Activated CD4-positive, alpha-beta memory T cell treated with anti-CD3 and anti-CD28 coated beads for 36 hours (primary cell): ENCODE measurements at regions not wholly inside any gene's neighbourhood (a gene's known extent, or its start where the extent isn't known, plus 50 kb on each side); places are given as distances from the start of the nearest gene placed in this dataset.

Experiments
- CTCF ChIA-PET: fragments of 350-600 bp; sonication (Branson Sonifier 250); formaldehyde crosslinking; loops from one replicate; lab custom pipeline; 2021; ENCODE audit warnings: antibody characterized with exemption, inconsistent platforms; lab: Charles Lee
- POLR2A ChIA-PET: fragments of 350-600 bp; sonication (Branson Sonifier 250); formaldehyde crosslinking; loops from one replicate; lab custom pipeline; 2021; ENCODE audit warnings: antibody characterized with exemption; lab: Charles Lee
- DNase-seq: peaks from one replicate; pipeline ENCODE4 v3.0.0-alpha.2; 2020
- H3K27ac Mint-ChIP-seq: one replicate; pipeline ENCODE4 v1.8.0; 2021; ENCODE audit warnings: mixed read lengths
- H3K27me3 Mint-ChIP-seq: one replicate; pipeline ENCODE4 v1.8.0; 2021; ENCODE audit warnings: mixed read lengths
- H3K36me3 Mint-ChIP-seq: one replicate; pipeline ENCODE4 v1.8.0; 2021; ENCODE audit warnings: mixed read lengths
- H3K4me1 Mint-ChIP-seq: one replicate; pipeline ENCODE4 v1.8.0; 2021; ENCODE audit warnings: low read depth, mixed read lengths
- H3K4me3 Mint-ChIP-seq: one replicate; pipeline ENCODE4 v1.8.0; 2021; ENCODE audit warnings: mild to moderate bottlenecking, mixed read lengths
- H3K9me3 Mint-ChIP-seq: one replicate; pipeline ENCODE4 v1.8.0; 2021; ENCODE audit warnings: mixed read lengths
- intact Hi-C: fragments of 100-400 bp; cut with micrococcal nuclease; formaldehyde crosslinking; loops from one replicate; pipeline ENCODE4 v1.15.1; 2023

GRCh38 chr5:159424123-159424522, 93.8 kb upstream of the IL12B start:
- Mint-ChIP-seq H3K27ac (no peak overlapping the region), H3K4me3 (no peak overlapping the region), H3K27me3 (no peaks in the 10 kb centered on the region), H3K4me1 (peaks cover 25% of the 10 kb centered on the region), H3K36me3 (no peaks in the 10 kb centered on the region), H3K9me3 (no peaks in the 10 kb centered on the region)
- POLR2A ChIA-PET, result no interaction called here
- CTCF ChIA-PET, result no interaction called here
- intact Hi-C loops, result no loop called here
- no peak for DNase-seq

- Mint-ChIP-seq H3K9me3 (no peaks in the 10 kb centered on the region), H3K4me1 (peaks cover 26% of the 10 kb centered on the region), H3K27ac (no peak overlapping the region), H3K4me3 (no peak overlapping the region), H3K27me3 (peaks cover 1% of the 10 kb centered on the region), H3K36me3 (no peaks in the 10 kb centered on the region)
- CTCF ChIA-PET, result interaction anchor here (1.1 to 1.9 kb wide), 2 partner anchors 14 to 29 kb away, joined by 3 to 9 read pairs; no protein-coding TSS in a partner anchor
- POLR2A ChIA-PET, result interaction anchor here (1.8 kb wide), 1 partner anchor 30 kb away, joined by 6 read pairs; no protein-coding TSS in a partner anchor
- intact Hi-C loops, result loop anchor here (1.0 kb wide), 2 partner anchors 16 to 32 kb away; no protein-coding TSS in a partner anchor
- DNase-seq, result no peak
Measured at GRCh38 chr5:159426694-159427093, 96.4 kb upstream of the IL12B start.

GRCh38 chr5:159427180-159428012, 97.1 kb upstream of the IL12B start:
- H3K4me3 Mint-ChIP-seq, result no peak overlapping the region

GRCh38 chr5:159430361-159431012, 100.2 kb upstream of the IL12B start:
- H3K4me1 Mint-ChIP-seq, result peaks cover 25% of the 10 kb centered on the region
- intact Hi-C loops, result no loop called here
- no peak overlapping the region for H3K4me3 Mint-ChIP-seq
- H3K27me3 Mint-ChIP-seq, result peaks cover 8% of the 10 kb centered on the region
- H3K27ac Mint-ChIP-seq, result no peak overlapping the region
- no peak for DNase-seq
- ChIA-PET POLR2A (no interaction called here), CTCF (interaction anchor here (1.7 kb wide), 1 partner anchor 13 kb away, joined by 6 read pairs; no protein-coding TSS in a partner anchor)
- no peaks in the 10 kb centered on the region for H3K9me3 Mint-ChIP-seq
- no peaks in the 10 kb centered on the region for H3K36me3 Mint-ChIP-seq

More at GRCh38 chr5:159427180-159428012, 97.1 kb upstream of the IL12B start:
- peaks cover 26% of the 10 kb centered on the region for H3K4me1 Mint-ChIP-seq
- H3K27me3 Mint-ChIP-seq, result peaks cover 3% of the 10 kb centered on the region
- no peaks in the 10 kb centered on the region for H3K9me3 Mint-ChIP-seq
- no peak overlapping the region for H3K27ac Mint-ChIP-seq
- ChIA-PET POLR2A (interaction anchor here (1.5 to 1.8 kb wide), 2 partner anchors 18 to 30 kb away, joined by 5 to 6 read pairs; no protein-coding TSS in a partner anchor), CTCF (interaction anchor here (1.0 to 1.9 kb wide), 4 partner anchors 15 to 560 kb away, joined by 3 to 9 read pairs (median 4); no protein-coding TSS in a partner anchor)
- H3K36me3 Mint-ChIP-seq, result no peaks in the 10 kb centered on the region
- intact Hi-C loops, result loop anchor here (1.0 kb wide), 1 partner anchor 31 kb away; no protein-coding TSS in a partner anchor
- no peak for DNase-seq

- intact Hi-C loops, result no loop called here
- H3K9me3 Mint-ChIP-seq, result no peaks in the 10 kb centered on the region
- H3K36me3 Mint-ChIP-seq, result no peaks in the 10 kb centered on the region
- H3K4me1 Mint-ChIP-seq, result peaks cover 1% of the 10 kb centered on the region
- no peak for DNase-seq
- peaks cover 8% of the 10 kb centered on the region for H3K27me3 Mint-ChIP-seq
- ChIA-PET CTCF (no interaction called here), POLR2A (no interaction called here)
- no peak overlapping the region for H3K4me3 Mint-ChIP-seq
- no peak overlapping the region for H3K27ac Mint-ChIP-seq
Measured at GRCh38 chr5:159435855-159436254, 105.6 kb upstream of the IL12B start.

- Mint-ChIP-seq H3K27ac (no peak overlapping the region), H3K36me3 (no peaks in the 10 kb centered on the region), H3K4me3 (no peak overlapping the region), H3K27me3 (peaks cover 3% of the 10 kb centered on the region), H3K4me1 (no peaks in the 10 kb centered on the region), H3K9me3 (no peaks in the 10 kb centered on the region)
- no peak for DNase-seq
- intact Hi-C loops, result no loop called here
- ChIA-PET POLR2A (no interaction called here), CTCF (no interaction called here)
Measured at GRCh38 chr5:159438092-159438491, 107.8 kb upstream of the IL12B start.

- H3K4me1 Mint-ChIP-seq, result no peaks in the 10 kb centered on the region
- ChIA-PET POLR2A (no interaction called here), CTCF (no interaction called here)
- no peaks in the 10 kb centered on the region for H3K27me3 Mint-ChIP-seq
- H3K36me3 Mint-ChIP-seq, result no peaks in the 10 kb centered on the region
- no peak overlapping the region for H3K4me3 Mint-ChIP-seq
- no peak overlapping the region for H3K27ac Mint-ChIP-seq
- no peaks in the 10 kb centered on the region for H3K9me3 Mint-ChIP-seq
- intact Hi-C loops, result no loop called here
- DNase-seq, result no peak
Measured at GRCh38 chr5:159439002-159439401, 108.7 kb upstream of the IL12B start.

- ChIA-PET CTCF (interaction anchor here (1.0 kb wide), 1 partner anchor 283 kb away, joined by 3 read pairs; no protein-coding TSS in a partner anchor), POLR2A (no interaction called here)
- intact Hi-C loops, result loop anchor here (5.0 kb wide), 1 partner anchor 907 kb away; no protein-coding TSS in a partner anchor
- peaks cover 2% of the 10 kb centered on the region for H3K27me3 Mint-ChIP-seq
- H3K9me3 Mint-ChIP-seq, result no peaks in the 10 kb centered on the region
- no peaks in the 10 kb centered on the region for H3K36me3 Mint-ChIP-seq
- no peak overlapping the region for H3K27ac Mint-ChIP-seq
- no peak for DNase-seq
- H3K4me3 Mint-ChIP-seq, result no peak overlapping the region
- H3K4me1 Mint-ChIP-seq, result no peaks in the 10 kb centered on the region
Measured at GRCh38 chr5:159440235-159440634, 109.9 kb upstream of the IL12B start.

GRCh38 chr5:159440968-159441367, 110.7 kb upstream of the IL12B start:
- CTCF ChIA-PET, result interaction anchor here (0.7 to 6.2 kb wide), 3 partner anchors 72 to 546 kb away, joined by 3 to 60 read pairs (median 3); no protein-coding TSS in a partner anchor
- H3K27me3 Mint-ChIP-seq, result peaks cover 2% of the 10 kb centered on the region
- H3K36me3 Mint-ChIP-seq, result no peaks in the 10 kb centered on the region
- POLR2A ChIA-PET, result no interaction called here
- intact Hi-C loops, result loop anchor here (5.0 kb wide), 1 partner anchor 906 kb away; no protein-coding TSS in a partner anchor
- H3K4me1 Mint-ChIP-seq, result no peaks in the 10 kb centered on the region
- DNase-seq, result no peak
- H3K9me3 Mint-ChIP-seq, result no peaks in the 10 kb centered on the region
- no peak overlapping the region for H3K27ac Mint-ChIP-seq
- H3K4me3 Mint-ChIP-seq, result no peak overlapping the region

- Mint-ChIP-seq H3K27ac (no peak overlapping the region), H3K4me3 (no peak overlapping the region), H3K36me3 (no peaks in the 10 kb centered on the region), H3K27me3 (peaks cover 2% of the 10 kb centered on the region), H3K4me1 (no peaks in the 10 kb centered on the region), H3K9me3 (no peaks in the 10 kb centered on the region)
- no peak for DNase-seq
- CTCF ChIA-PET, result interaction anchor here (1.0 to 6.2 kb wide), 5 partner anchors 9 to 545 kb away, joined by 3 to 60 read pairs (median 3); no protein-coding TSS in a partner anchor
- intact Hi-C loops, result loop anchor here (5.0 kb wide), 1 partner anchor 906 kb away; no protein-coding TSS in a partner anchor
- POLR2A ChIA-PET, result interaction anchor here (1.4 kb wide), 1 partner anchor 9 kb away, joined by 3 read pairs; no protein-coding TSS in a partner anchor
Measured at GRCh38 chr5:159441441-159441840, 111.2 kb upstream of the IL12B start.

GRCh38 chr5:159442206-159442850, 112.0 kb upstream of the IL12B start:
- H3K4me1 Mint-ChIP-seq, result no peaks in the 10 kb centered on the region
- intact Hi-C loops, result loop anchor here (5.0 kb wide), 1 partner anchor 905 kb away; no protein-coding TSS in a partner anchor
- no peaks in the 10 kb centered on the region for H3K36me3 Mint-ChIP-seq
- no peak for DNase-seq
- peaks cover 2% of the 10 kb centered on the region for H3K27me3 Mint-ChIP-seq
- H3K4me3 Mint-ChIP-seq, result no peak overlapping the region
- ChIA-PET POLR2A (interaction anchor here (1.4 kb wide), 1 partner anchor 8 kb away, joined by 3 read pairs; no protein-coding TSS in a partner anchor), CTCF (interaction anchor here (1.1 to 6.2 kb wide), 5 partner anchors 9 to 544 kb away, joined by 3 to 60 read pairs (median 5); no protein-coding TSS in a partner anchor)
- H3K9me3 Mint-ChIP-seq, result no peaks in the 10 kb centered on the region
- no peak overlapping the region for H3K27ac Mint-ChIP-seq
